NOMO-1 (cell line): ENCODE measurements at regions not wholly inside any gene's neighbourhood (a gene's known extent, or its start where the extent isn't known, plus 50 kb on each side); places are given as distances from the start of the nearest gene placed in this dataset.
"Not testable (repeated sequence)": the region's sequence is repeated elsewhere in the genome, so short reads cannot be mapped to it uniquely, and the experiment has no call there.

Experiments used
- DNase-seq, 2 experiments: peaks; one replicate each; lab custom pipeline; 2025; ENCODE audit not compliant: unreplicated experiment in 2 of 2; lab: John Stamatoyannopoulos, UW

DNA sequence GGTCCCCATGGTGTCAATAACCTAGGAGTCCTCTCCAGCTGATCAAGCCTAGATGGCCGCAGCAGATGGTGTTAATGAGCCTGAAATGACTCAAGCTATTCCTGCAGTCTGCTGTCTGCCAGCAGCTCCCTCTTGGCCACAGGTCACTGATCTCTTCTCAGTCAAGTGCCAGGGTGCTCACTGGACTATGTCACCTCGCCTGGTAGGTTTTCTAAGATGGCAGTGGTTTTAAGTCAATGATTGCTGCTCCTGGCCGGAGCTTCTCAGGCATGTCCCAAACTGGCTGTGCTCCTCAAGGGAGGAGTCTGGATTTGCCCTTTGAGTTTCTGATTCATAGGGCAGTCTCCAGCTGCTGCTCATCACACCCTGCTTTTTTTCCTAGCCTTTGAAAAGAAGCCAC, 58.6 kb upstream of the SHISA6 start:
- no peak for DNase-seq

DNA sequence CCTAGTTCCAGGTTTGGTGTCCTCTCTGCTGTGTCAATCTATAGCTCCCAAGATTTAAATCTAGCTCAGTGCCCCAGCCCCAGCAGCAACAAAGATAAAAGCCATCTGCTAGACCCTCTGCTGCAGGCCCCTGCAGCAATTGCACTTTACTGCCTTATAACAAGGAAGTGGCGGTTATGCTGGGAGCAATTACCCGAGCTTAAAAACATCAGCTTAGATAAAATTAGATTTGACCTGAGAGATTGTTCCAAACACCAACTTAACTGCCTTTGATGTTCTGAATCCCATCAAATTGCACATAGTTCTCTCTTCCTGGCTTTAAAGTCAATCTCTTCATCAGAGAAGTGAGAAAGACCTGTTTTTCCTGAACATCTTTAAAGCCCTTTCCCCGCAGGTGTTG, 62.4 kb upstream of the SHISA6 start:
- DNase-seq = no peak

DNA sequence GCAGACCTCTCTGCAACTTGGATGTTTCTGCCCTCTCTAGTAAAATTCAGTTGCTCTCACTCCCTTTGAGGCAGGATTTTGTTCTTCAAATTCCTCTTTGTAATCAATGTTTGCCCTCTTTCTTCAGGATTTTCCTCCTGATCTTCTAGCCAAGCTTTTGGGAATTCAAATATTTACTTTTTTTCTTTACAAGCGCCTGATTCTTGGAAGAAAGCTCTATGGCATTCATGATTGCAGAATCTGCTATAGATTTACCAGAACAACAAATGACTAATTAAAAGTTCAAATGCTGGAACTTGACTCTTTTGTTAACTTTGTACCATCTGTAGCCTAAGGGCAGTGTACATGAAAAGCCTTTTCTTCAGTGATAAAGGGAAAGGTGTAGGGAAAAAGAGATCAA, 63.7 kb upstream of the SHISA6 start:
- no peak for DNase-seq

DNA sequence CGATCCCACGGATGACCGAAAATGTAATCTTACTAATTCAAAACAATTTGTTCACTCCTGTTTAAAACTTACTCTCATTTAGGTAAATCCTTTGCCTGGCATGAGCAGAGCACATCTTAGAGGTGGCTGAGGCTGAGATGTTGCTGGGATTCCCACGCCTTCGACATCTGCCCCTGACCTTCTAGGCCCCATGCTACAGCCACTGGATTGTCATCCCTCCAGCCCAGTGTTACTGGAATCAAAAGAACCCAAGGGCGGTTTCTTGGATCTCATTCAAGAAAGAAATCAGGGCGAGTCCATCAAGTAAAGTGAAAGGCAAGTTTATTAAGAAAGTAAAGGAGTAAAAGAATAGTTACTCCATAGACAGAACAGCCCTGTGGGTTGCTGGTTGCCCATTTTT, 64.5 kb upstream of the SHISA6 start:
- DNase-seq = no peak

DNA sequence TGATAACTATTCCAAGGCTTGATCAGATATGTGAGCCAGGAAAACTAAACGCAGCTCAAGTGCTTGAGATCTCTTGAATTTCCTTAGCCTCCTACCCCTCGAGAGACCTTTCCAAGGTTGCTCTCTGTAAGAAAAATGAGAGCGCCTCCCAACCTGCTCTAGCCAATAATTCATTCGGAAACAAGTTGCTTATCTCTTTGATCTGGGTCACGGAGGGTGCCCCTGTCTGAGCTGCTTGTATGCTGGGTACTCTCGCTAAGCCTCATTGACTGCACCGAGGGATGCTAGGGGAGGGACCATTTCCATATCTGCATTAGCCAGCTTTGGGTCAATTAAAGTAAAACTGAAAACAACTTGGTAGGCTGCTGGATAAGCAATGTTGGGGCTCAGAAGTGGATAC, 70.1 kb upstream of the SHISA6 start:
- DNase-seq = no peak

DNA sequence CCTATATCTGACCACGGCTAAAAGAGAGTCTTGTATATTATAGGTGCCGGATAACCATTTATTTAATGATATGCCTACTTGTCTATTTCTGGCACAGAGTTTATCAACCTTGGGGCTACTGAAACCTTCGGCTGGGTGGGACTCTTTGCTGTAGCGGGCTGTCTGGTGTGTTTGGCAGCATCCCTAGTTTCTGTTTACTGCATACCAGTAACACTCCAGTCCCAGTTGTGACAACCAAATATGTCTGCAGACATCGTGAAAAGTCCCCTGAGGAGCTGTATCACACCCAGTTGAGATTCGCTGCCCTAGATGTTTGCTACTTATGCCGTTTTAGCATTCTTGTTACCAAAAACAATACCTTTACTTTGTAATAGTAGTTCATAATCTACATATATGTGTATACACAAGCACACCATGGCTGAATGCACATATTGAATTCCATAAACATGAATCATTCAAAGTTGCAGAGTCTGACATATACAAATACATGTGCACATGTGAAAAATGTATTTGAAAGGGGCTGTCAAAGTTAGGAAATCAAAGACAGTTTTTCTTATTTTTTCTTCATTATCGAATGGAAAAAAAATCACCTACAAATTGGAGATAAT, 89.1 kb upstream of the SHISA6 start:
- no peak for DNase-seq

DNA sequence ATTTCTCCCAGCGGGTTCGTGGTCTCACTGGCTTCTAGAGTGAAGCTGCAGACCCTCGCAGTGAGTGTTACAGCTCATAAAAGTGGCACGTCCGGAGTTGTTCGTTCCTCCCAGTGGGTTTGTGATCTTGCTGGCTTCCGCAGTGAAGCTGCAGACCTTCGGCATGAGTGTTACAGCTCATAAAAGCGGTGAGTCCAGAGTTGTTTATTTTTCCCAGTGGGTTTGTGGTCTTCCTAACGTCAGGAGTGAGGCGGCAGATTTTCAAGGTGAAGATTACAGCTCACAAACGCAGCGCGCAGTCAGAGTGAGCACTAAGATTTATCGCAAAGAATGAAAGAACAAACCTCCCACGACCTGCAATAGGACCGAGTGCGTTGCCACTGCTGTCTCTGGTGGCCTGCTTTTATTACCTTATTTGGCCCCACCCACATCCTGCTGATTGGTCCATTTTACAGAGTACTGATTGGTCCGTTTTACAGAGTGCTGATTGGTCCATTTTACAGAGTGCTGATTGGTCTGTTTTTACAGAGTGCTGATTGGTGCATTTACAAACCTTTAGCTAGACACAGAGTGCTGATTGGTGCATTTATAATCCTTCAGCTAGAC, 90.0 kb upstream of the SHISA6 start:
- DNase-seq = not testable (repeated sequence)

DNA sequence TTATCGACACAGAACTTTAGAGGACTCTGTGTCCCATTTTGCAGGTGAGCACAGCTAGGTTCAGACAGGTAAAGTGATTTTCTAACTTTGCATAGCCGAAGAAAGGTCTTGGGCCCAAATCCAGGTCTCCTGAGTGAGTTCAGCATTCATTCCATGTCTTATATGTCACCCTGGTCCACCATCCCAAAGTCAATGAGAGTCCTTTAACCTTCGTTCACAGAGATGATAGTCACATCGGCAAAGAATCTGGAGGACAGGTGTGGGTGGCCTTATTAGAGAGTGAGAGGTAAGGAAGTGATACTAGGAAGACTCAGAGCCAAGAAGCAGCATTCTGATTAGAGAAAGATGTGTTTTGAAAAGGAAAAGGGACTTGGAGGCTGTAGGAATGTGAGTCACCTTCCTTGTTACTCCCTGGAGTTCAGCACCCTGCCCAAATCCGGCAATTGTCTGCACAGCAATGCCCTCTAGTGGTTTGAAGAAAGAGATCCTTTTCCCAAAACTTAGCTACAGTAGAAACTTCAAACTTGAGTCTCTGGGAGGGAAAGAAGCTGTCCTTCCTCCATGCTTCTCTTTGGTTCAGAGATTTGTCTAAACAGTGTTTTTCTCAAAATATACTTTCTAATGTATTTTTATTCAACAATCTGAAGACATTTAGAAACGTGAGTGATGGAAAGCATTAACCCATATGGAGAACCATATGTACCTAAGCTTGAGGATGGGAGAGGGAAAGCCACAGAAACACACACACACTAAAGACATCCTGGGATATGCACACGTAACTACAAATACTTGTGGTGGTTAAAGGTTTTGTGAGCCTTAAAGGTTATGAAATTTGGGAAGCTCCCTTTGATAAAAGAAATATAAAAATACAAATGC, 96.4 kb upstream of the SHISA6 start:
- DNase-seq = peak in 1 of 2 experiments; percentile 4

DNA sequence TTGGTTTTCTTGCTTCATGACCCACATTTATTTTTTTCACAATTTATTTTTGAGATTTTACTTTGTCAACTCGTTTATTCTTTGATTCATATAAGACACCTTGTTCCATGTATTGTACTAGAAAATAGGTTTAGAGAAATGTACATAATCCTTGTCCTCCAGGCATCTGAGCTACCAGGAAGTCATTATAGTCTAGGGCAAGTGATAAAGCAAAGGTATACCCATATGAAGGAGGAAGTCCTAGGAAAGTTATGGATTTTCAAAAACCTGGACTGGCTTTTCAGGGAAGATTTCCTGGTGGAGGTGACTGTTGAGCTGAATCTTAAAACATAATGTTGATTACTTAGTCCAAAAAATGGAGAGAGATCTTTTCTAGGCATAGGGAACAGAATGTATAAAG, 98.8 kb upstream of the SHISA6 start:
- DNase-seq = no peak

DNA sequence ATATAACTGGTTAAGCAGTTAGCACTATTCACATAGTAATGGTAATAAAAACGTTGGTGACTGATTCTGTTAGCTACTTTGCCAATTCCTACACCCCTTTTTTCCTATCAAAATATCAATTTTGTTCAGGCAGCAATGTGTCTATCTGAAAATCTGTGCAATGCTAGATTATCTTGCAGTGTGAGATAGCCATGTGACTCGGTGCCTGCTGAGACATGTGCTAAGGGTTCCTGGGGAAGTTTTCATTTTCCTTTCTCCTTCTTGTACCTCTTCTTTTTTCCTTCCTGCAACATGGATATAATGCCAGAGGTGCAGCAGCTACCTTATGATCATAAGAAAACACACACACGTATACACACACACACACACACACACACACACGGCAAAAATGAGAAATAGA, 100.5 kb upstream of the SHISA6 start:
- no peak for DNase-seq

DNA sequence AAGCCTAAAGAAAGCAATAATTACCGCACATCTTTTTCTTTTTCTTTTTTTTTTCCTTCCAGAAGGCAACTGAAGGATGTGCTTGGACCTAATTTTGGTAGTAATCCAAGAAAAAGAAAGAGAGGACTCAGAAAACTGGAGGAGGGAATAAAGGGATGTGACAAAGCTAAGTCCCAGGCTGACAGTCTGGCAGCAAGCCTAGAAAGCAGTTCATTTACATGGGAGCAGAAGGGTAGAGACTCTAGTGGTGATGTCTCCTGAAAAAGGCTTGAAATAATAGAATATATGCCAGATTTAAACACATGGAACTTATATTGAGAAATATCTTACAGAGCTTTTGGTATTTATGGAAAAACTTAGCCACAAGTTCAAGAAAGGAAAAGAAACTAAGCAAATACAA, 101.0 kb upstream of the SHISA6 start:
- DNase-seq = no peak

DNA sequence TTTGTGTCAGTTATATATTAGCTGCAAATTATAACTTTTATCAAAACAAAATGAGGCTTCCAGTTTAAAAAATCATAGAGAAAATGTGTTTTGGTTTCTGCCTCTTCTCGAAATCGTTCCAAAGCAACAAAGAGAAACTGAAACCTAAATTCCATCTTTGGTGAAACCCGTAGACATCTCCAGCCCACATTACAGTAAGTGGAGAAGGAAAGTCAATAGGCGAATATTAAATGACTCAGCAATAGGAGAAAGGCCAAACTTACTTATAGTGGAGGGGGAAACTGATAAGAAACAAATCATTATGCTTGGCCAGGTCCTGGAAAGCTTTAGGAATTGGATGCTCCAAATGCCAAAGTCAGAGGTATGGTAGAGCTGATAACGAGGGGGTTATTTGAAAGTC, 103.0 kb upstream of the SHISA6 start:
- DNase-seq = peak in 1 of 2 experiments; percentile 10

DNA sequence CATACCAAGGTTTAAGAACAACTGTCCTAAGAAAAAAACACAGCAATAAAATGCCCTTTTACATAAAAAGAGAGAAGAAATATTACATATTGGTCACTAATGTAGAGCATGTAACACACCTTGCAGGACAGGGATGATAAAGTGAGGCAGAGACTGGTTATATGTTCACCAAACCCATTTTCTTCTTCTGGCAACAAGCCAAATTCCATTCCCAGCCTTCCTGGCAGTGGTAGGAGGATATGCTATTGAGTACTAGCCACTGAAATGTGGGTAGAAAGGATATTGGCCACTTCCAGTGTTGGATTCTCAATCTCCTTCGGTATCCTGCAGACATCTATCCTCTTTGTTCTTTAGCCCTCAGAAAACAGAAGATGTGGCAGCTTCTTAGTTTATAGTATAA, 105.2 kb upstream of the SHISA6 start:
- no peak for DNase-seq

DNA sequence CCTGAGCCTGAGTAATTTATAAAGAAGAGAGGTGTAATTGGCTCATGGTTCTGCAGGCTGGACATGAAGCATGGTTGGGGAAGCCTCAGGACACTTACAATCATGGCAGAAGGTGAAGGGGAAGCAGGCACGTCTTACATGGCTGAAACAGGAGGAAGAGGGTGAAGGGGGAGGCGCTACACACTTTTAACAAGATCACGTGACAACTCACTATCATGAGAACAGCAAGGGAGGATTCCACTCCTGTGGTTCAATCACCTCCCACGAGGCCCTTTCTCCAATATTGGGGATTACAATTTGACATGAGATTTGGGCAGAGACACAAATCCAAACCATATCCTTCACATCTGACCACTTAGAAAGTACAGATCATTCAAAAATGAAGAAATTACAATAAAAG, 110.6 kb upstream of the SHISA6 start:
- no peak for DNase-seq

DNA sequence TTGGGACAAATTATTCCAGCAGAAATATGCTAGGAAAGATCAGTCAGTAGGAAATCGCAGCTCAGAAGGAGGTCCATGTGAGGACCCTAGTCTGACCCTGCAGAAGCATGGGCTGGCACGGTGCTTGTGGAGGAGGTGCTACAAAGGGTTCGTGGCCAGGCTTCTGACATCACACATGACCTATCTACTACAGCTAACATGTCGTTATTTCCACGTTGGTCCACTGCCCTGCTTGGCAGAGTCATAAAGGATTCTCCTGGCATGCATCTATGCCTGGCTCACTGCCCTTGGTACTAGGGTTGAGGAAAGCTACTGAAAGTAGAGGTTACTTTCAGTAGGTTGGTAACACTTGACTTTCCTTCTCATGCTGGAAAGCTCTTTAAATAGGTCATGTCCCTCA, 118.1 kb upstream of the SHISA6 start:
- no peak for DNase-seq

DNA sequence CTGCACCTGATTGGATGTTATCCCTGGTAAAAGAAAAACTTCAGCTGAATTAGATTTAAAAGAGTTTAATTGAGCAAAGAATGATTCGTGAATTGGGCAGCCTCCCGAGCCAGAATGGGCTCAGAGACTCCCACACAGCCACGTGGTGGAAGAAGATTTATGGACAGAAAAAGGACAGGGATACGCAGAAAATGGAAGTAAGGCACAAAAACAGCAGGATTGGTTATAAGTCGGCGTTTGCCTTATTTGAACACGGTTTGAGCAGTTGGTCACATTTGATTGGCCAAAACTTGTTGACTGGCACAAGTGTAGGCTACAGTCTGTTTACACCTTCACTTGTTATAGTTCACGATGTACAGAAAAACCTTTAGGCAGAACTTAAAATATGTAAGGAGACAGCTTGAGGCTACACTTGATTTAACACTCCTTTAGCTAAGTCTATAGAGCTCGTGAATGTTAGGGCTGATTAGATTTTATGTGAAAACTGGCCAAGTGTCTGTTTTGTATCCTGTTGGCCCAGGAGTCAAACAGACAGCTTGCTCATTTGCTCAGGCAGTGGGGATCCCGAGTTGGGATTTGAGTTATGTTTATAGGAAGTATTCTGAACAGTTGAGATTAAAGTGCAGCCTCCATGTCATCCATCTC, 119.5 kb upstream of the SHISA6 start:
- DNase-seq = no peak

DNA sequence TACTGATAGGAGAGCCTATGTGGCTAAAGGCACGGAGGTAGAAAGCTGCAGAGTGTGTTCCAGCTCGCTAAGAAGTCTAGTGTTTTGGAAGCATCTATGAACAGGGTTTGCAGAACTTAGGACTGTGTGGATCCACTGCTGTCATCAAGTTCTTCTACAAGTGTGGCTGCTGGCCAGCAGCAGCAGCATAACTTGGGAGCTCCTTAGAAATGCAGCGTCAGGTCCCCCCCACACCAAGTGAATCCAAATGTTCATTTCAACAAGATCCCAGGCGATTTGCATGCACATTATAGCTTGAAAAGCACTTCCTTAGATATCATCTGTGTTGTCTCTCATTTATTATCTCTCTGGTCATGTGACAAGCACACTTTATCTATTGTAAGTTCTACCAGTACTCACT, 131.9 kb upstream of the SHISA6 start:
- no peak for DNase-seq

DNA sequence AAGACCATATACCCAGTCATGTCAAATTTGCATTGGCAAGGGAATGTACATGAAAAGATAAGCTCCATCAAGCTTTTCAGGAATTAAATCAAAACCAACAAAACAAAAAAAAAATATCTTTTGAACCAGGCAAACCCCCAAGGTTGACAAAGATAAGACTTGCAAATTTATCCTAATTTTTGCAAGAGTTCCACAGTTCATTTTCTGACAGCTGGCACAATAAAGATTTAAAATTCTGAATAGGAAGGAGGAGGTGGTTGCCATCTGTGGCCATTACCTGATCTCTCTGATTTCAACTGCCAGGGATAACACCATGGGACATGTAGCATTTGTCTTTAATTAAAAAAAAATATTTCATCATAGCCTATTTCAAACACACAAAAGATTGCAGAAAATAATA, 135.9 kb upstream of the SHISA6 start:
- no peak for DNase-seq

DNA sequence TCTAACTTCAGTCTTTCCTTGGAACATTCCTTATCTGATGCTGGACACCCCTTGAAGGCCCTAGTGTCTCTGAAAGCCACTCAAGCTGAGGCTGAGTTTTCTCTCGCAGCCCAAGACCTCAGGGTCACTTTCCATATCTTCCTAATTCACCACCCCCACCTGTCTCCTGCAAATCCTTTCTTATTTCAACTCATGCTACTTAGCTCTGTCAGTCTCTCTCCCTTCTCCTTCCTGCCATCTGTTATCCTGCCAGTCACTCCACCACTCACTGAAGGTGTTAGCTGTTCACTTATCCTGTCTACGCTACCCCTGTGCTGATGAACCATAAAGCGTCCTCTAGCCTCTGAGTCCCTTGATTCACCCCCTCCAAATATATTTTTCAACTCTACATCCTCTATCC, 143.9 kb upstream of the SHISA6 start:
- no peak for DNase-seq

DNA sequence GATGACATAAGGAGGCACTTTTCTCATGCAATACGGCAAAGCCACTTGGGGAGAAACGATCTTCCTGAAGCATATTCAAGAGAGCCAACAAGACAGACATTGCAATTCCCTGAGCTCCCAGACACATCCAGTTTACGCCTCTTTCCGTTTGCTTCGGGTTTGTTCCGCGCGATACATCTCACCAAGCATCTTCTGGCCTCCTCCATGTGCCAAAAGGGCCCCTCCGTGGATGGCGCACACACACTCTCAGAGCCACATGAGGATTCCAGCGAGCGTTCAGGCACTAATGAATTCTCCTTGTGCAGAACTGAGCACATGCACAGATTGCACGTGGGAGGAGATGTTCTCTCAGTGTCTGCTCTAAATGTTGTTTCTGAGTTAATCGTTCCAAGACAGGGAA, 146.7 kb upstream of the SHISA6 start:
- no peak for DNase-seq

DNA sequence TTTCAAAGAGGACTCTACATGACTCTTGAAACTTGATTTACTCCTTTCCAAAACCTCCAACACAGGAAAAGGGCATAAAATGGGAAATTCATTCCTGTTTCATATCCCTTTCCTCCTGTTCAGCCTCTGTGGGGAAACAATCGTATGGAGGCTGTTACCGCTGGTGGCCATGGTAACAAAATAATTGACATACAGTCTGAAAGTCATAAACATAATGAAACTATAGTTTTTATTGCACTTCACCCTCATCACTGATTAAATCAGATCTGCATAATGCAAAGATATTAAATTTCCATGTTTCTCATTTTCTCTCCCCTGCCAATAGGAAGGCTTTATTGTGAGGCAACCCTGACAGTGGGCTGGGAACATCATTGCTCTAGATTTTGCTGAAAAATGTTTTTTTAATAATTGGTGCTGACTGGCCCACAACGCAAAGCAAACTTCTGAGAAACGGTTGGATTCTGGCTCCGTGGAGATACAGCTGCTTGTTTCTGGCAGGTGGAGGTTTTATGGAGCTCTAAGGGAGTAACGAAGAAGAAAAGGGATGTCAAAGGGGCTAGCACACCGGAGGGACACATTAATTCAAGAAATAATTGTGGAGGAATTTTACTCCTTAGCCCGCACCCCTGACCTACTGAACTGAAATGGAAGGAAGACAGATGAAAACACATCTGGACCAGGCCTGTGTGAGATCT, 154.2 kb upstream of the SHISA6 start:
- no peak for DNase-seq
